ENCODE measurements at regions not wholly inside any gene's neighbourhood (a gene's known extent, or its start where the extent isn't known, plus 50 kb on each side); places are given as distances from the start of the nearest gene placed in this dataset.
"Not testable (repeated sequence)": the region's sequence is repeated elsewhere in the genome, so short reads cannot be mapped to it uniquely, and the experiment has no call there.

DNA sequence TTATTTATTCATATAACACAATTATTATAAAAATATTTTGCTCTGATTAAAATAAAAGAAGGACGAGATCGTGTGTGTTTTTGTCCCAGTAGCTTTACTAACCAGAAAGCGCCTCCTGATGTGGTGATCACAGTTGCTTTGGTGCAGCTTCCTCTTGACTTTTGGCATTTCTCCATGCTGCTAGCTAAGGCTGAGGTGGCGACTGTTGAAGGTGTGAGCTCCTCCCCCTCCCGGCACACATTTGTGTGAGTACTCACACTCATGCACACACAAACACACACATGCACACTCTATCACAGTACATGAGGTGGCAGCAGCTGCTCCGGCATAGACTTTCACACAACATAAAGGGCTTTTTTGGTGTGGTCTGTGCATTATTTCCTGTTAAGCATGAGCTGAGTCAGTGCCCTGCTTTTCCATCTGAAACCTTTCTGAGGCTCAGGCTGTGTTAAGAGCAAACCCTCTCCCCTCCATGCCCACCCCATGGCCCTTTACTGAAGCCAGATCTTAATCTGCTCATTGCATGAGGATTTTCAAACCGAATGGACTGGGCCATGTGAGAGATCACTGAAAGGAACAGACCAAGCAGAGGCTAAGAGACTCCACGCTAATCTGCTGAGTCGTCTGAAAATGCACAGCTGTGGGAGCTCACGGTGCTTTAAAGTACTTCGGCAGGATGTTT lies 53.3 kb downstream of the FOXD4L1 start:
- DNase-seq (ENCODE audit: low spot score in 2 of 2), result peak; percentile 29 to 80
- H3K36me3 Mint-ChIP-seq (ENCODE audit: insufficient read depth); H3K9me3 Mint-ChIP-seq; H3K27ac Mint-ChIP-seq (ENCODE audit: low read depth); H3K27me3 Mint-ChIP-seq; H3K4me1 Mint-ChIP-seq: not testable (repeated sequence)
- peak overlapping the region; percentile 40 for H3K4me3 Mint-ChIP-seq
- ATAC-seq (replicated peaks; ENCODE audit: extremely low read depth, poor library complexity, severe bottlenecking), result peak; percentile 96

DNA sequence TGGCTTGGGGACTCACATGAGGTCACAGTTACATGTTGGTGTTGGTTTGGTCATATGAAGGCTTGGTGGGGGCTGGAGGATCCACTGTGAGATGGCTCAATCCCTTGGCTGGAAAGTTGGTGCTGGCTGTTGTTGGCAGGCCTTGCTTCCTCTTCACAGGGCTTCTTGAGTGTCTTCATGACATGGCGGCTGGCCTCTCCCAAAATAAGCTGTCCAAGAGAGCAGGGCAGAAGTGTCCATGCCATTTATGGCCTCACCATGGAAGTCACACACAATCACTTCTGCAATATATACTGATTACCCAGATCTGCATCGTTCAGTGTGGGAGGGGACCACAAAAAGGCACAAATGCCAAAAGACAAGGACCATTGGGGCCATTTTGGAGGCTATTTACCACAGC lies 61.4 kb downstream of the FOXD4L1 start:
- not testable (repeated sequence) for H3K27ac Mint-ChIP-seq (ENCODE audit: low read depth); H3K27me3 Mint-ChIP-seq; H3K9me3 Mint-ChIP-seq; H3K4me3 Mint-ChIP-seq; DNase-seq (ENCODE audit: low spot score in 2 of 2); H3K4me1 Mint-ChIP-seq; H3K36me3 Mint-ChIP-seq (ENCODE audit: insufficient read depth); ATAC-seq (replicated peaks; ENCODE audit: extremely low read depth, poor library complexity, severe bottlenecking)

DNA sequence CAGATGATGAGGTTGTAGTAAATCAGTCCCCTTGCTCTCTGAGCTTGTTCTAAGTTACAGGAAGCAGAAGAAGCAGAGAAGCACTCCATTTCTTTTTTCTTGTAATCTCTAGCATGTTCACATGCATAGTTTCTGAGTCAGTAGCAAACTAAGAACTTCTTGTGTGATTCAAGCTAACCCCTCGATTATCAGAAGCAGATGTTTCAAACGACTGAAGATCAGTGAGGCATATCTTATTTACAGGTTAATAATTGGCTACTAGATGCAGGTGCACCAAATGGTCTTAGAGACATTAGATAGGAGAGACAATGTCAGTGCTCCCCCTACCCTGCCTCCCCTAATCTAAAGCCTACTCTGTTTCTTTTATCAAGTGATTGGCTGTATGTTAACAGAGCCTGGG lies 64.2 kb downstream of the FOXD4L1 start:
- not testable (repeated sequence) for ATAC-seq (replicated peaks; ENCODE audit: extremely low read depth, poor library complexity, severe bottlenecking); H3K4me1 Mint-ChIP-seq; H3K9me3 Mint-ChIP-seq; H3K27ac Mint-ChIP-seq (ENCODE audit: low read depth); H3K36me3 Mint-ChIP-seq (ENCODE audit: insufficient read depth); DNase-seq (ENCODE audit: low spot score in 2 of 2); H3K27me3 Mint-ChIP-seq; H3K4me3 Mint-ChIP-seq

DNA sequence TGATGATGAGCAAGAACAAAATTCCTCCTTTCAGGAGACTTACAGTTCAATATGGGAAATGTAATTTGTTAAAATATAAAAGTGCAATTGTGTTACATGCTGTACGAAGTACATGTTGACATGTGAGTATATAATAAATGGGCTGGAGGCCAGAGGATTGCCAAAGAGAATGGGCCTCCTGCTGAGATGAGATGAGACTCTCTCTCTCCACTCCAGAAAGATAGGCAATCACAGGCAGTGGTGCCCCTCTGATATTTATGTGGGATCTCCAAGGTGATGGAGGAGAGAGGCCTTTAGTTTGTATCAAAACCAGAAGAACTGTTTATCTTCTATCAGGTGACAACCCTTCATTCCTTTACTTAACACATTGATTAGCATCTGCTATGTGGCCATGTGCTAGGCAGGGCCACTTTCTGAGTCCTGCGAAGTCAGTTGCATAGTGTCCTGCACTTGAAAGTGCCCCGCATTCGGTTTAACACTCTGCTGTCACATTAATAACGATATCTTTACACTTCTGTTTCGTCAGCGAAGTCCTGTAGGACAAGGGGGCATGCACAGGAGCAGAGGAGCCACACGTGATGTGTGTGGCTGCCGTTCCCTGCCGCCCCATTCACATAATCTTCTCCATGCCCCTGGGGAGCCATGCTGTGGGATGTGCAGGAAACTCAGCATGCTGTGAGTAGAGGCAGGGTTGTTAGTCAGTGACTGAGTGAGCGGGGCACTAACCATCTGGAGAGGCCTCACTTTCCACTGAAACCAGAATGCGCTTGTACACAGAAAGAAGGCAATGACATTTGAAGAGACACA lies 60.2 kb upstream of the RABL2A start:
- H3K4me3 Mint-ChIP-seq; H3K9me3 Mint-ChIP-seq; ATAC-seq (replicated peaks; ENCODE audit: extremely low read depth, poor library complexity, severe bottlenecking); DNase-seq (ENCODE audit: low spot score in 2 of 2); H3K4me1 Mint-ChIP-seq; H3K27me3 Mint-ChIP-seq; H3K27ac Mint-ChIP-seq (ENCODE audit: low read depth); H3K36me3 Mint-ChIP-seq (ENCODE audit: insufficient read depth): not testable (repeated sequence)

DNA sequence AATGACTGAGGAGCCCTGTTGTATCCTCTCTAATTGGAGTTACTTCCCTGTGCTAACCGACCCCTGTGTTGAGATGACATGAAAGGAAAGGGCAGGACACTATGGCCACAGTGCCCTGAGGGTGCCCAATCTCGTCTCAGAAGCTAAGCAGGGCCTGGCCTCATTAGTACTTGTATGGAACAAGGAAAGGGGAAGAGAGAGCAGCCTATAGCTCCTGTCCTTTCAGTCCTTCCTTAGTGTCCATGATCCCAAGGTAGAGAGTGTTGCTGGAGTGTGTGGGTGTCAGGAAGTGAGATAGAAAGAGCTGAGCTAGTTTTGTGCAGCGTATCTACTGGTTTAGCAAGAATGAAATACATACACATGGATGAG lies 59.6 kb upstream of the RABL2A start:
- not testable (repeated sequence) for H3K36me3 Mint-ChIP-seq (ENCODE audit: insufficient read depth); H3K4me3 Mint-ChIP-seq; H3K9me3 Mint-ChIP-seq; H3K27me3 Mint-ChIP-seq; H3K4me1 Mint-ChIP-seq; DNase-seq (ENCODE audit: low spot score in 2 of 2); H3K27ac Mint-ChIP-seq (ENCODE audit: low read depth); ATAC-seq (replicated peaks; ENCODE audit: extremely low read depth, poor library complexity, severe bottlenecking)

DNA sequence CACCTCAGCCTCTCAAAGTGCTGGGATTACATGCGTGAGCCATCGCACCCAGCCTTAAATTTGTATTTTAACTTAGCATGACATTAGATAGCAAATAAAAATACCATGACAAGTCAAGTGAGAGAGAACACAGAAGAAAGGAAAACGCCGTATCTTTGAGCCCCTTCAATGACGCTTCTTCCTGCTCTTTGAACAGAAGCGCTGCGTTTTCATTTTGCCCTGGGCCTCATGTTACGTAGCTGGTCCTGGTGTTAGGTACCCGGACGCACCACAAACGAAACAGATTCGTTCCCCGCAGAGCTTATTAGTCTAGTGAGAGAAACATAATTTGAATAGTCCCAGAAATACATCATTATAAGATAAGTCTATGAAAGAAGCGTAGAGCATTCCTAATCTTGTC lies 58.8 kb upstream of the RABL2A start:
- H3K4me1 Mint-ChIP-seq; H3K27me3 Mint-ChIP-seq; H3K27ac Mint-ChIP-seq (ENCODE audit: low read depth); ATAC-seq (replicated peaks; ENCODE audit: extremely low read depth, poor library complexity, severe bottlenecking); DNase-seq (ENCODE audit: low spot score in 2 of 2); H3K4me3 Mint-ChIP-seq; H3K36me3 Mint-ChIP-seq (ENCODE audit: insufficient read depth); H3K9me3 Mint-ChIP-seq: not testable (repeated sequence)

DNA sequence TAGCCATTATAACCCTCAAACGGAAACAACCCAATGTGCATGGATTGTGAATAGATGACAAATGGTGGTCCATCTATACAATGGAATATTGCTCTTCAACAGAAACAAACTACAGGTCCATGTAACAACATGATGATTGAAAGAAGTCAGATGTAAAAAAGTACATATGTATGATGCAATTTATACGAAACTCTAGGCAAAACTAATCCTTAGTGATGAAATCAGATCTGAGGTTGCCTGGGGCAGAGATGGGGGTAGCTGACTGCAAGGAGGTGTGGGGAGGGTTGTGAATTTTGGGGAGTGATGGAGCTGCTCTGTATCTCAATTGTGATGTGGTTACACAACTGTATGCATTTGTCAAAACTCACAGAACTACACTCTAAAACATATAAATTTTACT lies 57.0 kb upstream of the RABL2A start:
- not testable (repeated sequence) for H3K4me1 Mint-ChIP-seq; H3K4me3 Mint-ChIP-seq; H3K9me3 Mint-ChIP-seq; H3K27ac Mint-ChIP-seq (ENCODE audit: low read depth); DNase-seq (ENCODE audit: low spot score in 2 of 2); H3K36me3 Mint-ChIP-seq (ENCODE audit: insufficient read depth); ATAC-seq (replicated peaks; ENCODE audit: extremely low read depth, poor library complexity, severe bottlenecking); H3K27me3 Mint-ChIP-seq

DNA sequence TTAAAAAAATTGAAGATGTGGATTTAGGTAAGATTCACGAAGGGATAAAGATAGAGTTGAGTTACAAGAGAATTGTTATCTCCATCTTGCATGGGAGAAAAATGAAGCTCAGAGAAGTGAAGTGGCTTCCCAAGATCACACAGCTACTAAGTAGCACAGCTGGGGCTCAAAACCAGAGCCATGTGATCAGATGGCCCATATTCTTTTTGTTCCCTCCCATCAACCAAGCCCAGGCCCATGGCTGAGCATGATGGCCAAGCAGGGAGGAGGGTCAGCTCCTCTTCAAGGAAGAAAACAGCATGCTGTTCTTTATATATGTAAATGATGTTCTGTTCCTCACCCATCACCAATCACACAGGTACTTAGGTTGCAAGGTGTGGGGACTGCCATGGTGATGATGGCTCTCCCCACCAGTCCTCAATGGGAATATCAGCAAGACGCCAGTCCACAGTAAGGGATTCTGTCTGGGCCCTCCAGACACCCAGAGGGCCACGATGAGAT lies 56.5 kb upstream of the RABL2A start:
- not testable (repeated sequence) for H3K4me1 Mint-ChIP-seq; DNase-seq (ENCODE audit: low spot score in 2 of 2); H3K9me3 Mint-ChIP-seq; ATAC-seq (replicated peaks; ENCODE audit: extremely low read depth, poor library complexity, severe bottlenecking); H3K4me3 Mint-ChIP-seq; H3K36me3 Mint-ChIP-seq (ENCODE audit: insufficient read depth); H3K27ac Mint-ChIP-seq (ENCODE audit: low read depth); H3K27me3 Mint-ChIP-seq

DNA sequence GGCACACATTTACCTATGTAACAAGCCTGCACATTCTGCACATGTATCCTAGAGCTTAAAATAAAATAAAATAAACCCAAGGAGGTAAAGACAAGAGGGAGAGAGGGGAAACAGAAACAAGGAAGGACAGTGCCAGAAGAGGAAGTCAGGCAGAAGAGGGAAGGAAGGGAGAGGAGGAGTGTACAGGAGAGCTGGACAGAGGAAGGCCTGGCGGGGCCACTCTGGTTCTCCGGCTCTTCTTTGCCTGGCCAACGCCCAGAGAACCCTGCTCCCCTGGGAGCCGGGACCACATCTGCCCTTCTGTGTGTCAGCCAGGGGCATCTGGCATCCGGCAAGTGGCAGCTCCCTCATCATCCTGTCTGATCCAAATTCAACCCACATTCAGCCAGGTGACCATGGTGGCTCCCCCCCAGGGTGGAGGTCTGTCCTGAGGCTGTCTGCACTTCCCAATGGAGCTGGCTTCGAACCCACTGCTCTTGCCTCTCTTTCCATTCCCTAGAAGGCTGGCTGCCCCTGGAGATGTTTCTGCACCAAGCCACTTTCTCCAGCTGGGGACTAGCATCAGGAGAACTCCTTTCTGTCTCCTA lies 55.5 kb upstream of the RABL2A start:
- not testable (repeated sequence) for DNase-seq (ENCODE audit: low spot score in 2 of 2); ATAC-seq (replicated peaks; ENCODE audit: extremely low read depth, poor library complexity, severe bottlenecking); H3K4me1 Mint-ChIP-seq; H3K4me3 Mint-ChIP-seq; H3K9me3 Mint-ChIP-seq; H3K27me3 Mint-ChIP-seq; H3K36me3 Mint-ChIP-seq (ENCODE audit: insufficient read depth); H3K27ac Mint-ChIP-seq (ENCODE audit: low read depth)

DNA sequence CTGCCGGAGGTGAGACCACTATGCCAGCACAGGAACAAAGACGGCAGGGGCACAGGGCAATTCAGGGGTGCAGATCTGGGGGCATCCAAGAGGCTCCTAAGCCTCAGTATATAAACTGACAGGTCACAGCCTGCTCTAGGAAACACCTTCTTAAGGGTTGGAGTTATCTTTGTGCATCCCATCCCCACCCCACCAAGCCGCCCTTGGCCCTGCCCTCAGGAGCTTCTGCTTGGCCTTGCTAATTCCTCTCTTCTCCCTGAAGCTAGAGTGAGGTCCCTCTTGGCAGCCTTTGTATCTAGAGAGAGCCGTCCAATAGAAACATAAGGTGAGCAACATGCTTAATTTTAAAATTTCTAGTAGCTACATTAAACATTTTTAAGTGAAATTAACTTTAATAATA lies 51.3 kb upstream of the RABL2A start:
- not testable (repeated sequence) for ATAC-seq (replicated peaks; ENCODE audit: extremely low read depth, poor library complexity, severe bottlenecking); H3K27ac Mint-ChIP-seq (ENCODE audit: low read depth); H3K36me3 Mint-ChIP-seq (ENCODE audit: insufficient read depth); H3K27me3 Mint-ChIP-seq; DNase-seq (ENCODE audit: low spot score in 2 of 2); H3K9me3 Mint-ChIP-seq; H3K4me1 Mint-ChIP-seq; H3K4me3 Mint-ChIP-seq

DNA sequence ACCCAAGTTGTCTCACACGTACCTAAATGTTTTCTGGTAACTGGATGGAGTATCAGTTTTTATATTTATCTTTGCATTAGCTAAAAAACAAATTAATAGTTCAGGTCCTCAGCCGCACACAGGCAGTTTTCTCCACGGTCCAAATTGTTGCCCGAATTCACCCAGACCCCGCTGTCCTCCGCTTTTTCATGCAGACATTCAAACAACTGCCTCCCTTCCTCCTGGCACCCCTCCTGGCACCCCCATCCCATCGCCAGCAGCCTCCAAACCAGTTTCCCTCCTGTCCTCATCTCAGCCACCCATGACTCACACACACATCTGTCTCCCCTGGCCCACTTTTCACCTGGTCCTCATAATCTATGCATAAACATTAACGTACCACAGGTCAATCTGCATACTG lies 50.7 kb upstream of the RABL2A start:
- not testable (repeated sequence) for DNase-seq (ENCODE audit: low spot score in 2 of 2); H3K27me3 Mint-ChIP-seq; H3K36me3 Mint-ChIP-seq (ENCODE audit: insufficient read depth); H3K9me3 Mint-ChIP-seq; H3K4me1 Mint-ChIP-seq; H3K4me3 Mint-ChIP-seq; ATAC-seq (replicated peaks; ENCODE audit: extremely low read depth, poor library complexity, severe bottlenecking); H3K27ac Mint-ChIP-seq (ENCODE audit: low read depth)

Measured in central memory CD8-positive, alpha-beta T cell (primary cell).